Lung (tissue), 11 donors: ENCODE measurements at regions not wholly inside any gene's neighbourhood (a gene's known extent, or its start where the extent isn't known, plus 50 kb on each side); places are given as distances from the start of the nearest gene placed in this dataset.

Experiments
- ATAC-seq: fragments of 200-7000 bp; cut with Tn5 transposase; one replicate; pipeline ENCODE4 v1.9.1; 2020; ENCODE audit warnings: moderate number of reproducible peaks; ENCODE audit not compliant: insufficient read depth, low FRiP score
- DNase-seq, 3 donors: peaks; one replicate each; pipeline ENCODE4 v3.0.0-alpha.2; 2013 to 2017
- H3K27ac ChIP-seq, 2 donors: one replicate each; pipeline ENCODE4 v1.5.1; 2013; ENCODE audit warnings: mild to moderate bottlenecking in 2 of 2, moderate library complexity in 2 of 2, control low read depth in 1 of 2, inconsistent platforms in 1 of 2, low read depth in 1 of 2, low read length in 1 of 2
- H3K27me3 ChIP-seq, 3 donors: one replicate each; pipeline ENCODE4 v1.5.1; 2013; ENCODE audit warnings: low read length in 2 of 3; ENCODE audit not compliant: control insufficient read depth in 3 of 3, insufficient read depth in 3 of 3
- H3K36me3 ChIP-seq, 4 donors: one replicate each; pipeline ENCODE4 v1.5.1; 2013; ENCODE audit warnings: low read length in 4 of 4, mild to moderate bottlenecking in 1 of 4, moderate library complexity in 1 of 4; ENCODE audit not compliant: control insufficient read depth in 4 of 4, insufficient read depth in 4 of 4
- H3K4me1 ChIP-seq, 5 donors: one replicate each; pipeline ENCODE4 v1.5.1; 2013; ENCODE audit warnings: low read length in 5 of 5, mild to moderate bottlenecking in 2 of 5, moderate library complexity in 1 of 5; ENCODE audit not compliant: control insufficient read depth in 5 of 5, insufficient read depth in 5 of 5
- H3K4me3 ChIP-seq: one replicate; pipeline ENCODE4 v1.5.1; 2013; ENCODE audit warnings: mild to moderate bottlenecking, control low read depth, moderate library complexity
- H3K9ac ChIP-seq, 2 donors: one replicate each; pipeline ENCODE4 v1.5.1; 2013; ENCODE audit warnings: low read length in 2 of 2, control low read depth in 1 of 2; ENCODE audit not compliant: insufficient read depth in 1 of 2
- H3K9me3 ChIP-seq, 4 donors: one replicate each; pipeline ENCODE4 v1.5.1; 2013; ENCODE audit warnings: low read length in 3 of 4, mild to moderate bottlenecking in 1 of 4, moderate library complexity in 1 of 4; ENCODE audit not compliant: control insufficient read depth in 4 of 4, insufficient read depth in 3 of 4
- CTCF ChIP-seq: IDR thresholded peaks from 2 replicates; pipeline ENCODE4 v1.5.1; 2012; ENCODE audit warnings: mild to moderate bottlenecking; ENCODE audit errors: control extremely low read depth, extremely low read depth
- WGBS, 2 donors: extraction: QIAGEN DNeasy Blood & Tissue Kit; methylation state at CpG; one replicate each; pipeline ENCODE4 v1.1.7; 2013; 5-methylcytosine and 5-hydroxymethylcytosine counted together
- donor health status: control.
- donor health status: control.
- donor health status: Bipolar disorder and iron deficiency.
- donor health status: healthy.
- donor health status: DM: yes; HTN: yes; CAD: no.

- no peaks in the 10 kb centered on the region for H3K27me3 ChIP-seq
- H3K4me3 ChIP-seq: no peak overlapping the region
- WGBS, 2 donors: 90 to 93% methylated on average over 5 of the region's 5 CpGs
- H3K36me3 ChIP-seq: no peaks in the 10 kb centered on the region
- ATAC-seq (no peak), DNase-seq (no peak)
- no peaks in the 10 kb centered on the region for H3K9me3 ChIP-seq
- TF ChIP-seq CTCF: no peak
- H3K4me1 ChIP-seq: peaks cover 0 to 4% (median 0%) of the 10 kb centered on the region in 5 donors
- H3K27ac ChIP-seq: no peak overlapping the region
- H3K9ac ChIP-seq: no peak overlapping the region
Measured at GRCh38 chr4:123807187-123807586, 410.6 kb downstream of the SPRY1 start.

- no peak overlapping the region for H3K27ac ChIP-seq
- WGBS, 2 donors: 92 to 97% methylated on average over 1 of the region's 1 CpG
- no peaks in the 10 kb centered on the region for H3K9me3 ChIP-seq
- no peaks in the 10 kb centered on the region for H3K27me3 ChIP-seq
- H3K9ac ChIP-seq: no peak overlapping the region
- H3K4me3 ChIP-seq: no peak overlapping the region
- TF ChIP-seq CTCF: no peak
- H3K36me3 ChIP-seq: no peaks in the 10 kb centered on the region
- ATAC-seq (no peak), DNase-seq (no peak)
- H3K4me1 ChIP-seq: peaks cover 0 to 4% (median 0%) of the 10 kb centered on the region in 5 donors
Measured at GRCh38 chr4:123807866-123808265, 411.3 kb downstream of the SPRY1 start.

GRCh38 chr4:123809864-123810263 is 413.3 kb downstream of the SPRY1 start:
- no peaks in the 10 kb centered on the region for H3K27me3 ChIP-seq
- ATAC-seq (no peak), DNase-seq (no peak)
- H3K4me1 ChIP-seq: peaks cover 0 to 4% (median 0%) of the 10 kb centered on the region in 5 donors
- 100% methylated on average over 1 of the region's 1 CpG for whole genome bisulfite sequencing, 2 donors
- H3K4me3 ChIP-seq: no peak overlapping the region
- H3K27ac ChIP-seq: no peak overlapping the region
- no peak for TF ChIP-seq CTCF
- no peaks in the 10 kb centered on the region for H3K36me3 ChIP-seq
- no peak overlapping the region for H3K9ac ChIP-seq
- no peaks in the 10 kb centered on the region for H3K9me3 ChIP-seq

GRCh38 chr4:123812066-123812390 is 415.4 kb downstream of the SPRY1 start:
- Histone ChIP-seq H3K9me3 (no peaks in the 10 kb centered on the region), H3K4me3 (no peak overlapping the region), H3K4me1 (peaks cover 0 to 4% (median 3%) of the 10 kb centered on the region in 5 donors), H3K27ac (peak overlapping the region in 1 of 2 donors; percentile 86), H3K36me3 (no peaks in the 10 kb centered on the region), H3K9ac (peak overlapping the region in 1 of 2 donors; percentile 43), H3K27me3 (no peaks in the 10 kb centered on the region)
- DNase-seq: no peak
- no peak for TF ChIP-seq CTCF
- 41 to 47% methylated on average over 3 of the region's 3 CpGs for WGBS, 2 donors
- ATAC-seq: no peak
